ENCODE measurements at regions not wholly inside any gene's neighbourhood (a gene's known extent, or its start where the extent isn't known, plus 50 kb on each side); places are given as distances from the start of the nearest gene placed in this dataset.

DNA sequence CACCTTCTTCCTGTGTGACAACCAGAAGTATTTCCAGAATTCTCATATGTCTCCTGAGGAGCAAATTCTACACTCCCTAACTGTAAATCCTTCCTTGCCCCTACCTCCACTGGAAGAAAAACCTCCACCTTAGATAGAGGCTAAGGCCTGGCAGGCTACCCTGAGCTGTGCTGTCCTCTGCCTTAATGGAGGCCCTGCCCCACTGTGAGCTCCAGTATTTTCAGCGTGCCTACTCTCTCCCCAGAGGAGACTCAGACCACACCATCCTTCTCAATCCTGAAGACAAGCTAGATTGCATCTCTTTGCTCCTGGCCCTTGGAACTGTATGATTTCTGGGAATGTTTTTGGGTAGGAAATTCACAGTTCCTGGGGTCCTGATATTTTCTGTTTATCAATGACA is 110.0 kb upstream of the OBI1 start:
- H3K36me3 Mint-ChIP-seq (ENCODE audit: low read depth): no peaks in the 10 kb centered on the region
- no peak for DNase-seq
- H3K9me3 Mint-ChIP-seq: no peaks in the 10 kb centered on the region
- H3K27ac Mint-ChIP-seq: no peak overlapping the region
- TF ChIP-seq, protein P1, sequence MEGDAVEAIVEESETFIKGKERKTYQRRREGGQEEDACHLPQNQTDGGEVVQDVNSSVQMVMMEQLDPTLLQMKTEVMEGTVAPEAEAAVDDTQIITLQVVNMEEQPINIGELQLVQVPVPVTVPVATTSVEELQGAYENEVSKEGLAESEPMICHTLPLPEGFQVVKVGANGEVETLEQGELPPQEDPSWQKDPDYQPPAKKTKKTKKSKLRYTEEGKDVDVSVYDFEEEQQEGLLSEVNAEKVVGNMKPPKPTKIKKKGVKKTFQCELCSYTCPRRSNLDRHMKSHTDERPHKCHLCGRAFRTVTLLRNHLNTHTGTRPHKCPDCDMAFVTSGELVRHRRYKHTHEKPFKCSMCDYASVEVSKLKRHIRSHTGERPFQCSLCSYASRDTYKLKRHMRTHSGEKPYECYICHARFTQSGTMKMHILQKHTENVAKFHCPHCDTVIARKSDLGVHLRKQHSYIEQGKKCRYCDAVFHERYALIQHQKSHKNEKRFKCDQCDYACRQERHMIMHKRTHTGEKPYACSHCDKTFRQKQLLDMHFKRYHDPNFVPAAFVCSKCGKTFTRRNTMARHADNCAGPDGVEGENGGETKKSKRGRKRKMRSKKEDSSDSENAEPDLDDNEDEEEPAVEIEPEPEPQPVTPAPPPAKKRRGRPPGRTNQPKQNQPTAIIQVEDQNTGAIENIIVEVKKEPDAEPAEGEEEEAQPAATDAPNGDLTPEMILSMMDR (IDR thresholded peaks at IDR 0.05): no peak
- no peak overlapping the region for H3K4me3 Mint-ChIP-seq
- H3K4me1 Mint-ChIP-seq: peaks cover 24% of the 10 kb centered on the region
- peaks cover 5% of the 10 kb centered on the region for H3K27me3 Mint-ChIP-seq (ENCODE audit: low read depth, poor library complexity)

DNA sequence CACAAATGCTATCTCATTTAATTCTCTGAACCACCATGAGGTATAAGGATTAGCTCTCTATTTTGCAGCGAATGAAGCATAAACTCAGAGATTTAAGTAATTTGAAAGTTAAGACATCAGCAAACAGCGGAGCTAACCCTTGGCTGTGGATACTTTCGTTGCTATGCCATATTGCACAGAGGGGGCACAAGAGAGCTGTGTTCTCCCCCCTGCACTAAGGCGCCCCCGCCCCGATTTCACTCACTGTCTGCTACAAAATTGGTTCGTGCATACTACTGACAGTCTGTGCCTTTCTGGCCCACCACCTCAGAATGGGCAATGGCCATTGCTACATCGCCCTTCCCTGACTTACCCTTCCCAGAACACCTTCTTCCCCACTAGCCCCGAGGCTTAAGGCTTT is 105.7 kb upstream of the OBI1 start:
- DNase-seq: no peak
- TF ChIP-seq, protein P1 (IDR thresholded peaks at IDR 0.05): no peak
- H3K4me1 Mint-ChIP-seq: peaks cover 9% of the 10 kb centered on the region
- H3K36me3 Mint-ChIP-seq (ENCODE audit: low read depth): no peaks in the 10 kb centered on the region
- peaks cover 5% of the 10 kb centered on the region for H3K27me3 Mint-ChIP-seq (ENCODE audit: low read depth, poor library complexity)
- peak overlapping the region; percentile 31 for H3K27ac Mint-ChIP-seq
- H3K4me3 Mint-ChIP-seq: no peak overlapping the region
- H3K9me3 Mint-ChIP-seq: no peaks in the 10 kb centered on the region

DNA sequence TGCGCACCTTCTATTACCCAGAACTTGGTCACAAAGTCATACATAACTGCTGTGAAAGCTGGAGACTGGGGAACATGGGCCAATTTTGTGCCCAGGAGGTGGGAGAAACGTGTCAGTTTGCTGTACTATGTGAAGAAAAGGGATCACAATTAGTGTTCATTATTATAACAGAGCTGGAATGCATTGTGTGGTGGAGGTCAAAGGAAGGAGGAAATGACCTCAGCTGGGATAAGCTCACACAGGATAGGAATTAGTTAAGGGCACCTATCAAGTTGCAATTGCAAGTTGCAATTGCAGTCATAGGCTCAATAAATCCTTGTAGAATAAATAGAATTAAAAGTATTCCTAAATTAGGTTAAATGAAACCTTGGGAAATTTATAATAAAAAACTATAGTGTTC is 103.9 kb upstream of the OBI1 start:
- Mint-ChIP-seq H3K36me3 (ENCODE audit: low read depth) (no peaks in the 10 kb centered on the region), H3K27me3 (ENCODE audit: low read depth, poor library complexity) (peaks cover 5% of the 10 kb centered on the region), H3K27ac (no peak overlapping the region), H3K4me3 (no peak overlapping the region), H3K4me1 (peaks cover 9% of the 10 kb centered on the region), H3K9me3 (no peaks in the 10 kb centered on the region)
- DNase-seq: no peak
- TF ChIP-seq, protein P1 (IDR thresholded peaks at IDR 0.05): no peak

DNA sequence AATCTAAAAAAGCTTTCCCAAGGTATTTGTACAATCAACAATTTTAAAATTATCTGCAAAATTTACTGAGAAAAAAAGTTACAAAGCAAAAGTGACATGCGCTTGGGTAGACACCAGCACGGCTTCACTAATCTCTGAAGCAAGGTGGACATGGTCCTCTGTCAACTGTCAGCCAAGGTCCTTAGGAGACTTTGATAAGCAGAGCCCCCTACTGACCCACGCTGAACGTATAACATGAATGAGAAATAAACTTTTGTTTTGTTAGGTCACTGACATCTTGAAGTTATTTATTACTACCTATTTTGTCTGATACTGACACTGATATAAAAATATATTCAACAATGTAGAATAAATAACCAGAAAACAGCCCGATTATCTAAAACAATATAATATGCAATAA is 100.7 kb upstream of the OBI1 start:
- Mint-ChIP-seq H3K9me3 (no peaks in the 10 kb centered on the region), H3K4me1 (peaks cover 9% of the 10 kb centered on the region), H3K4me3 (no peak overlapping the region), H3K36me3 (ENCODE audit: low read depth) (no peaks in the 10 kb centered on the region), H3K27ac (no peak overlapping the region), H3K27me3 (ENCODE audit: low read depth, poor library complexity) (peaks cover 10% of the 10 kb centered on the region)
- TF ChIP-seq, protein P1 (IDR thresholded peaks at IDR 0.05): no peak
- no peak for DNase-seq

DNA sequence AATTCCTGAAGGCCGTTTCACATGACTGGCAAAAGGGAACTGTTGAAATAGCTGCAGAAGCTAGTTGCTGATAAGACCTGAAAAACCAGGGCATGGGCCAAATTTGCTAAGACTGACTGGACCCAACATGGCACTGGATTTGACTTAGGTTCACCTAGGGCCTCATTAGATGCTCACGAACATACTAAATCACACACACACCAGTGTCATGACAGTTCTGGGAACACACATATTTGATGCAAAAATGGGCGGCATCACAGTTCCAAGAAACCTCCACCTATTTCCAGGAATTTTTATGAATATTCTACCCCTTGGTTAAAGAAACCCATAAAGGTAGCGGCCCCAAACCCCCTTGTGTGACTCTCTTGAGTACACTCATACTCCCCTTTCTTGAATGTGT is 99.6 kb upstream of the OBI1 start:
- Mint-ChIP-seq H3K4me1 (peaks cover 14% of the 10 kb centered on the region), H3K27me3 (ENCODE audit: low read depth, poor library complexity) (peaks cover 10% of the 10 kb centered on the region), H3K27ac (no peak overlapping the region), H3K36me3 (ENCODE audit: low read depth) (no peaks in the 10 kb centered on the region), H3K4me3 (no peak overlapping the region), H3K9me3 (no peaks in the 10 kb centered on the region)
- TF ChIP-seq, protein P1 (IDR thresholded peaks at IDR 0.05): no peak
- no peak for DNase-seq

DNA sequence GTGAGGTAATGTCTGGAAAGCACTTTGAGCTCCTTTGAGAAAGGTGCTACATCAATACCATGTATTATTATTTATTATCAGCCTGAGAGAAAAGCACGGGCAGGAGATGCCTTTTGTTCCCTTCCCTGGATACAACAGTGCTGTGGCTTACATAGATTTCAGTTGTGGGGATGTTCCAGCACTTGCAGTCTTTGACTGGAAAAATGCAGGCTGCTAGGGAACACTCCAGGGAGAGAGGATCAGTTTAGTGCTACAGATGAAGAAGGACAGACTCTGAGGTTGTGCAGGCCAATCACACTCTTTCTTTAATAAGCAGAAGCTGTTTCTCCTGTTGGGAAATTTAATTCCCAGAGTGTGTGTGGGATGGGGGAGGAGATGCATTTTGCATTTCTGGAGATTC is 94.5 kb upstream of the OBI1 start:
- TF ChIP-seq, protein P1 (IDR thresholded peaks at IDR 0.05): no peak
- Mint-ChIP-seq H3K4me3 (no peak overlapping the region), H3K4me1 (peaks cover 5% of the 10 kb centered on the region), H3K36me3 (ENCODE audit: low read depth) (no peaks in the 10 kb centered on the region), H3K27me3 (ENCODE audit: low read depth, poor library complexity) (peaks cover 17% of the 10 kb centered on the region), H3K9me3 (no peaks in the 10 kb centered on the region), H3K27ac (no peak overlapping the region)
- DNase-seq: no peak

Measured in nephron progenitor cell (in vitro differentiated cells).